SKM-1 (cell line): ENCODE measurements at regions not wholly inside any gene's neighbourhood (a gene's known extent, or its start where the extent isn't known, plus 50 kb on each side); places are given as distances from the start of the nearest gene placed in this dataset.

Experiments
- DNase-seq: peaks from one replicate; lab custom pipeline; 2025; ENCODE audit not compliant: unreplicated experiment; lab: John Stamatoyannopoulos, UW

DNA sequence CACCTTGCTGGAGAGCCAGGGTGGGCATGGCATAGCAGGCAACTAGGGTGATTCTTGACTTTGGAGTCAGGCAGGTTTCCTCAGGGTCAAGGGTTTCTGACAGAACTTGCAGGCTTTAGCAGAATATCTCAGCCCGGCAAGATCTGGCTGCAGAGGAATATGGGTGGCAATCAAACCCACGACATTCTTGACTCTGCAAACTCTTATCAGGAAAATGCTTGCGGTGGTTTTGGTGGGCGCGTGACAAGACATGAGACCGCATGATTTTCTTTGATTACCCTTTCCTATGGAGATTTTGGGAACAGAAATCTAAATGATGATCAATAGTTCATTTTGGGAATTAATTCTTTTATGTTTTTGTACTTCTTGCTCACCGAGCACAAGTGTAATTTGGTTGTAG, 449.5 kb downstream of the VRK1 start:
- no peak for DNase-seq

DNA sequence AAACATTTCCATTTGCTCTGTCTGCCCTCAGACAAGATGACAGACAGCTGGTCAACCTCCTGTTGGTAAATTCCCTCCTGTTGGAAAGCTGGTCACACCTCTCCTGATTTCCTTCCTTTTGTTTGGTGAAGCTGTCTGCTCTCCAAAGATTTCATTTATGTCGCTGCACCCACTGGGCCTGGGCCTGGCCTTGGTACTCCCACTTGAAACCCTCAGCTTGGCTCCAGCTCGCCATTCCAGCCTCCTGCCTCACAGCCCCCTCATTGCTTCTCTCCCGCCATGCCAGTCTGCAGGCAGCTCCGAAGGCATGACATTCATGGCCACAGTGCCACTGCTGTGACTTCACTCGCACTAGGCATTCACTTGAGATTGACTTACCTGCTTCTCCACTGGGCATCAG, 451.8 kb downstream of the VRK1 start:
- DNase-seq, result no peak

DNA sequence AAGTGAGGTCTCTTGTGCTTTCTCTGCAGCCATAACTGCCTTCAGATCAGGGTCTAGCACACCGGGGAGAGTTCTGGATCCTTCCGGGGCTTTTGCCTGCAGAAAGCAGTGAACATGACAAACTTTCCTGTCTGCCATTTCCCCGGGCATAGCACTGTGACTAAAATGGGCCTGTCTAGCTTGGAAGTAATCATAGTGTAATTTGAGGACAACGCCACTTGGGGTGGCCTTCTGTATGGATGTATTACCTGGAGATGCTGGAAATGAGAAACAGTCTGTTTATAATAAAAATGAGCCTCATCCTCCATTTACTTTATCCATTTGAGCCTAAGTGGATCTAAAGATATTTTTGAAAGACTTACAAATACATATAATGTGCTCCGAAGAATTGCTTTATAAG, 453.7 kb downstream of the VRK1 start:
- no peak for DNase-seq

DNA sequence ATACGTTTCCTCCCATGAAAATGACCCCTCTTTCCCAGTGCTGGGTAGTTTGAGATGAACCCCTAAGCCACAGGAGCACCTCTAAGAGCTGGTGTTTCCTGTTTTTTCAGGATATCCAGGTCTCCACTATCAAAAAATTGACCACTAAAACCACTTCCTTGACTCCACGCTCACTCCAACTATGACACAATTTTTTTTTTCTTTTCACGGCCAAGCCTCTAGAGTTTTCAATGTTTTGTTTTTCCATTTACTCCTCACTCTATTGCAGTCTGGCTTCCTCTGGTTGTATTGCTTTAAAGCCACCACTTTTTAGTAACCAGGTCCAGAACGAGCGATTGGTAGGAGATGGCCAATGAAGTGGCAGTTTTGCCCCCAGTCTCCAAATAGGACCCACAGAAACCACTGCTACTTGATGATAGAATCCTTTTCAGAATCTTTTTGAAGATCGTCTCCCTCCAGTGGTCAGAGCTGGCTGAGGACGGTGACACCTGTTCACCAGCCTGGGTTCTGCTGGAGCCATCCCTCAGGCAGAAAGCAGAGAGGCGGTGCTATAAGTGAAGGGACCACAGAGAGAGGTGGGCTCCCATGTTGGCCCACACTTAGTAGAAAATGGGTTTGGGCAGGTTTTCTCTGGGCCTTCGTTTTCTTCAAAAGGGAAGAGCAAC, 454.4 kb downstream of the VRK1 start:
- no peak for DNase-seq

DNA sequence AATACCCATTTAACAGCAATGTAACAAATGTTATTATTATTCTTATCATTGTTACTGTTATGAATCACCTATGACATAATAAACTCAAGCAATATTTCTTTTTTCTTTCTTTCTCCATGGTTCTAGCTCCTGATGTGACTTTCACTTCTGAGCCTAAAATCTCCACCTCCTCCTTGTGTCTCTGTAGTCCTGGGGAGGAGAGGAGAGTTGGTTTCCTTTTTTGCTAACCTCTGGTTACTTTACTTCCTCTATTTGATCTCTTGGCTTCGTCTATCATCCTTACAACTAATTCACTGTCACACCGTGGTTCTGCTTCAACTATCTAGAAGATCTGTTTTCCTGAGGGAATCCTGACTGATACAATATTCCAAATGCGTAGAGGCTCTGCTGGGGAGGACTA, 456.6 kb downstream of the VRK1 start:
- DNase-seq, result no peak

DNA sequence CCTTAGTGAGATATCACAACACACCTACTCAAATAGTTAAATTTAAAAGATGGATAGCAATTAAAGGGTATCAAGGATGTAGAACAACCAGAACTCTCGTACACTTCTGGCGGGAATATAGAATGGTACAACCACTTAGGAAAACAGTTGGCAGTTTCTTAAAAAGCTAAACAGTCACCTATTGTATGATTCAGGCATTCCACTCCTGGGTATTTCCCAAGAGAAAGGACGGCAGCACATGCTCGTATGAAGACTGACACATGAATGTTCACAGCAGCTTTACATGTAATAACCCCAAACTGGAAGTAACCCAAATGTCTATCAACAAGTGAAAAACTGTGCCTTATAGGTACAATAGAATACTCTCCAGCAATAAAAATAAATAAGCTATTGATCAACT, 465.2 kb downstream of the VRK1 start:
- DNase-seq, result no peak

DNA sequence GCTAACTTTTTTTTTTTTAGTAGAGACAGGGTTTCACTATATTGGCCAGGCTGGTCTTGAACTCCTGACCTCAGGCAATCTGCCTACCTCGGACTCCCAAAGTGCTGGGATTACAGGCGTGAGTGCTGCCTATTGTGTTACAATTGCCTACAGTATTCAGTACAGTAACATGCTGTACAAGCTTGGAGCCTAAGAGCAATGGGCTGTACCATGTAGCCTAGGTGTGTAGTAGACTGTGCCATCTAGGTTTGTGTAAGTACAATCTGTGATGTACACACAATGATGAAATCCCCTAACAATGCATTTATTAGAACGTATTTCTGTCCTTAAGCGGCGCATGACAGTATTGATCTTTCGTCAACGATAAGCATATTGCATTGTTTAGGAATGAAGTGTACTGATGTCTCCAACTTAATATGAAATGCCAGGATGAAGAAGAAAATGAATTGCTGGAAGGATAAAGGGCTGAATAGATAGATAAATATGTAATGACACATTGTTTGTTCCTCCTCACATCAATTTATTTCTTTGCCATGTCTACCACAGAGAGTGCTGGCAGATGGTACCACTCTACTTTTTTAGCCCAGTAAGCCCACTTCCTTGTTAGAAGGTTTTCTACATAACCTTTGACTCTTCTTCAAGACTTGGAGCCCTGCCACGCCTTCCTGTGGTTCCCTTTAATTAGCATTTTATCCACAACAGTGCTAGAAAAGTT, 467.5 kb downstream of the VRK1 start:
- no peak for DNase-seq

DNA sequence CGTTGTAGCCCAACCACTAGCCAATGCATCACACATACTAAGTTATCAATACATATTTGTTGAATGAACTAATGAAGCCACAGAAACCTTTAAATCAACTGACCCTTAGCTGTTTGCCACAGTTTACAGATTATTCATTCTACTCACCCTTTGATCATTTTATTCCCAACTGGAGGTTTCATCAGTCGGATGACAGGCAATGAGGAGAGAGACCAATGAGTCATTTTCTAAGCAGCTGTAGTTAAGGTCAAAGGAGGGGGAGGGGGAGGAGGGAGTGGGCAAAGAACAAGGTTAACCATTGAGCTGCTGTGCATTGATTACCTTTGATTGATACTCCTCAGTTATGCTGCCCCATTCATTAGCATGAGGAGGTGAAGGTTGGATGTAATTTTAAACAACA, 469.5 kb downstream of the VRK1 start:
- no peak for DNase-seq

DNA sequence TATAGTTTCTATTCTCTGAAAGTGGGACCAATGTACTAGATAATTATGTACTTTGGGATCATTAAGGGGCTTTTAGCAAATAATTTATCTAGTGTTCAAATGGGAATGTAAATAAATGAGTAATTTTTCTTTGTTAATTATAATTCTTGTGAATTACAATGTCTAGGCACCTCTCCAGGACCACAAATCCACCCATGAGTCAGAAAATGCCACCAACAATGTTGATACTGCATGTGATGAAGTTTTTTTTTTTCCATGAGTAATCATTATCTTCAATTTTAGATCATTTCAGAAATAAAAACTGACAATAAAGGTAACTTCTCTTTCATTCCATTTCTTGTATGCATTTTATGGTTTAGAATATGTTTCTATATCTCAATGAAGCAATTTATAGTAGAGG, 470.3 kb downstream of the VRK1 start:
- no peak for DNase-seq

DNA sequence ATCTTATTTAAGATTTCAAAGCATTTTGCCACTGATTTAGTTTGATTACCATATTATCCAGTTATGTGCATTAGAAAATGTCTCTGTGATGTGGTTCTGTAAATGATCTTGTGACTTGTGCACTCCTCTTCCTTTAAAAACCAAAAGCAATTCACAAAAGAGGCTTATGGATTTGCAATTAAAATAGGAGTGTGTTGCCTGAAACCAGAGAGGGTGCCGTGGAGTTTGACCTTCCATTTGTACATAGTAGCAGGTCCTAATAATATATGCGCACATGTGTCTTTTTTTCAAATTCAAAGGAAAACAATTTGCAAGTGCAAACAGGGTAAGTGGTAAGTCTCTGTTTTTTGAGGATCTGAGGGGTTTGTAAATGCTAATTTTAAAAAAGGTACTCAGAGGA, 470.9 kb downstream of the VRK1 start:
- no peak for DNase-seq

DNA sequence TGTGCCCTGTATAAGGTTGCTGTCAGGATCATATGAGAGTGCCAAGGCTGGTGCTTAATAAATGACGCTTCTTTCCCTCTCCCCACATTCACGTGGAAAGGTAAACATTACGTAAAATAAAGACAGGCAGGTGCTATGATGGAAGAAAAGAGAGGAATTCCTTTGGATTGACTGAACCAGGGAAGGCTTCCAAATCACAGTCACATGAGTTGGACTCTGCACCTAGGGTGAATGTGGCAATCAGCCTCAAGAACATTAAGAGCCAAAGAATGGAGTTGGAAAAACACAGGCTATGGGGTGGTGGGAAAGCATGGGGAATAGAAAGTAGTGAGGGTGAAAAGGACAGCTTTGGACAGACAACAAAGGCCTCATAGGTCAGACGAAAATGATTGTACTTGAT, 473.1 kb downstream of the VRK1 start:
- DNase-seq, result no peak

DNA sequence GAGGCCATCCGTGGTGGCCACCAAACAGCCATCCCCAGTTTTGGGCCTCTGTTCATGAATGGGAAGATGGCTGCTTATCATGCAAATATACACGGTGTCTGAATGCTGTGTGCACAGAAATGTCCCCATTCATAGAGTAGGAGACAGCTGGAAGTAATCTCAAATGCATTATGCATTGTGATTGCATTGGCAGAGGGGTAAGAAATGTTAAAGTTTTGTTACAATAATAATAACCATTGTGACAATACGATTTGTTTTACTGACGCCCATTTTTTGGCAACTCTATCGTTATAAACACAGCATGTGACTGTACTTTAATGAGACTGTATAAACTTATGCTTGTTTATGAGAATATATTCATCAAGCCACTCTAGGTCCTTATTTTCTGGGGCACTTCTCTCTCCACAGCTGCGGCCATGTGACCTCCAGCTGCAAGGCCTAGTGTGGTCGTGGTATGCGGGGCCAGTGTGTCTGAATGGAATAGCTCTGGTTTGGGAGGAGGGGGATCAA, 474.3 kb downstream of the VRK1 start:
- no peak for DNase-seq

DNA sequence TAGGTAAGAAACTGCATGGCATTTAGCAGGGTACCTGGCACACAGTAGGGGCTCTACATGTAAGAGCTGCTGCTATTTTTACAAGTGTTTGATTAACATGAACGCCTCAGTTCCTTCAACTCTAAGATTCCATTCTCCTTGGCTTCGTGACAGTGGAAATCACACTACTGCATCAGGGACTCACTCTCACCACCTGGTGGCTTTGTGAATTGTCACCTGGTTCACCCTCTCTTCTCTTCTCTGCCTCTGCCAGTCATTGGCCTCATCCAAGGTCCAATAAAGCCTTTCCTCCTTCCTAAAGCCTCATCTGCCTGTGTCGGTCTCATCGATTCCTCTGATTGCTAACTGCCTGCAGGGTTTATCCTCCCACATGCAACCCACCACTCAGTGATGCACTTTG, 476.4 kb downstream of the VRK1 start:
- no peak for DNase-seq

DNA sequence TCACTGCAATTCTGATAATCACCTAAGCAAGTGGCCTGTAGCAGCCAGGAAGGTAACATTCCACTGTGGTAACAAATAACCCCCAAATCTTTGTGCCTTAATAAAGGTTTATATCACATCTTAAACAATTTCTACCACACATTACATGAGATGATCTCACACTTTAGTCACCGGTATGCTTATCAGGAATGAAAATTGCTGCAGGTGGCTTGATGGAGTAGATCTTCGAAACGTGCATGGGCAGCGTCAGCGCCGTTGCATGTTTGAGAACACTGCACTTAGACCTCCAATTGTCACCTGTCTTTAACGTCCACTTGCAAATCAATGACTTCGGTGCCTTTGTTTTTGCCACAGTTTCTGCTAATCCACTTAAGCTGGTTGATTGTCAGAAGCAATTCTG, 477.4 kb downstream of the VRK1 start:
- no peak for DNase-seq

DNA sequence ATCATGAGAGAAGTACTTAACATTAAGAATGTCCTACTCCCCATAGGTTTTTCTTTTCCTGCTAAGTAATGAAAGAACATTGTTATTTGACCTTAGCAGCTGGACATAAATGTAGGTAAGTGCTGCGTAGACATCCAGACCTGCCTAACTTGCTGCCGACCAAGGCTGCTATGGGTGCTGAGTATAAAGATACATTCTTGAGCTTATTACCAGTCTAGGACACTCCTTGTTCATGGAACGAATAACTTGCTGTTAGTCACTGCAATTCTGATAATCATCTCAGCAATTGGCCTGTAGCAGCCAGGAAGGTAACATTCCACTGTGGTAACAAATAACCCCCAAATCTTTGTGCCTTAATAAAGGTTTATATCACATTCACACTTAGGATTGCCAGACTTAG, 478.1 kb downstream of the VRK1 start:
- no peak for DNase-seq

DNA sequence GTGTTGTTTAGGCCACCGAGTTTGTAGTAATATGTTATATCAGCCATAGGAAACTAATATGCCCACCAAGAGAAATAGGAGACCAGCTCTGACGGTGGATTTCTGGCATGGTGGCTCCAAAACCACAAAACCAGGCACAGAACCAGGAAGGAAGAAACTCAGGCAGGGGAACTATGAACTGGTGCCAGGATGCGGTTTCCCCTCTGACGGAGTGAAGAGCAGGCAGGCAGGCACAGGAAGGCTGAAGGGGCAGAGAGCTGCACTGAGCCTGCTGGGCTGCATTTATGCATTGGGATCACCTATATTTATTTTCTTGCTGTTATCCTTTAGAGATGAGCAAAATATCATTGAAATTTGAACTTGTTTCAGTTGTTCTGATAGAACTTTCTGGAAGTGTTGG, 479.4 kb downstream of the VRK1 start:
- DNase-seq, result no peak

DNA sequence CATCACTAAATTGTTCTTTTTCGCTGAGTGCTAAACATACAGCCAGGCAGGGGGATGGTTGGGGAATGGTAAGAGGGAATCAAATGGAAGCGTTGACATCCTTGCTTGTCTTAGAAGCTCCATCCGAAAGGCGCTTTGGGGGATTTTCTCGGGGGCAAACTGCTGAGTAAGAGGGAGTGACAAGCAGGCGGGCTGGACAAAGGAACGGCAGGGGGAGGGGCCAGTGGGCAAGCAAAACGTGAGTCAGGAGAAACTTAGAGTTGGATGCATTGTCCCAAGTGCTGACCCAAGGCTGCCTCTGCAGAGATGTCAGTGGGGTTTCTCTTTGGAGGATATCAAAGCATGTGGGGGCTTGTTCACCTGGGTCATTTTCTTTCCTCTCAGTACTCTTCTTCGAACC, 480.5 kb downstream of the VRK1 start:
- DNase-seq, result no peak

DNA sequence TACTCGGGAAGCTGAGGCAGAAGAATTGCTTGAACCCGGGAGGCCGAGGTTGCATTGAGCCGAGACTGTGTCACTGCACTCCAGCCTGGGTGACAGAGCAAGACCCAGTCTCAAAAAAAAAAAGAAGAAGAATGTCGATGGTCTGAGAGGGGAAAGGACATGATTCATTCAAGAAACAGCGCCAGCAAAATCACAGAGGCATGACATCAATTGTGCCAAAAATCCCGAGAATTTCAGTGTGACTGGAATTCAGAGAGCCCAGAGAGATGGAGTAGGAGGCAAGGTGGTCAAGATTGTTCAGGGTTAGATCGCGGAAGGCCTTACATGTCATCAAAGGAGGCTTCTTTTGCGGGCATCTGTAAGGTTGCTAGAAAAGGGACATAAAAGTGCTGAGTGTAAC, 483.3 kb downstream of the VRK1 start:
- DNase-seq, result no peak

DNA sequence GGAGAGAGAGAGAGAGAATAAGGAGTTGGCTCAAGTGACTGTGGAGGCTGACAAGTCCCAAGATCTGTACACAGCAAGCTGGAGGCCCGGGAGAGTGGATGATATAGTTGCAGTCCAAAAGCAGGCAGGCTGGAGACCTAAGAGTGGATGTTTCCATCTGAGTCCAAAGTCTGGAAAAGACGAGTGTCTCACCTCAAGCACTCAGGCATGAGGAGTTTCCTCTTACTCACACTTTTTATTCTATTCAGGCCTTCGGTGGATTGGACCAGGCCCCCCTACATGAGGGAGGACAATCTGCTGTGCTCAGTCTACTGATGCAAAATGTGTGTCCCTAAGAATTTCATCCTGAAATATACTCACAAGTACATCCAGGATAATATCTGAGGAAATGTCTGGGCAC, 484.6 kb downstream of the VRK1 start:
- no peak for DNase-seq

DNA sequence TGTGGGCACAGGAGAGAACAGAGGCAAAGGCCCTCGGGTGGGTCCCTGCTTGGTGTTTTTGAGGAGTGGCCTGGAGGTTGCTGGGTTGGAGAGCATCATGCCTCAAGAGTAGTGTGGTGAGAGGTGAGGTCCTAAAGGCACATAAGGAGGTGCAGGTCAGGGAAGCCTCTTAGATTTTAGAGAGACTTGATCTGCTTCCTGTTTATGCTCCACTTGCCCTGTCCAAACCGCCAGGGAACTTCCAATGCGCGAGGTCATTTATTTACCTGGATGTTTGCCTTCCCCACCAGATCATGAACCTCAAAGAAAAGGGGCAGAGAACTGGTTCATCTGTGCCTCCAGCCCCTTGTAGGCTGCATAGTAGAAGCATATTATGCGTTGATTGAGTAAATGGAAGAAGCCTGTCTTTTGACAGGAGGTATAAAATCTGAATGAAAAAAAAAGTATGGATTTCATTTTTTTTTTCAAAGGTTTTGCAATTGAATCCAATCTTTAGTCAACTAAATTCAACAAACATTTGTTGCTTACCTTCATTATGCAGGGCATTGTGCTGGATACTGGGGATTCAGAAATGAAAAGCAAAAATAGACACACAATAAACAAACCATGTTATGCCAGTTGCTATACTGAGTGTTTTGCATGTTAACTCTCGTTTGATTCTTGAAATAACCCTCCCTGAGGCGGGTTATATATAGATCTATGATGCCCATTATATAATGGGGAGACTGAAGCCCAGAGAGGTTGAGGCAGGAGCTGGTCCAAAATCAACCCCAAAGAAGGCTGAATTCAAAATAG, 485.2 kb downstream of the VRK1 start:
- no peak for DNase-seq

DNA sequence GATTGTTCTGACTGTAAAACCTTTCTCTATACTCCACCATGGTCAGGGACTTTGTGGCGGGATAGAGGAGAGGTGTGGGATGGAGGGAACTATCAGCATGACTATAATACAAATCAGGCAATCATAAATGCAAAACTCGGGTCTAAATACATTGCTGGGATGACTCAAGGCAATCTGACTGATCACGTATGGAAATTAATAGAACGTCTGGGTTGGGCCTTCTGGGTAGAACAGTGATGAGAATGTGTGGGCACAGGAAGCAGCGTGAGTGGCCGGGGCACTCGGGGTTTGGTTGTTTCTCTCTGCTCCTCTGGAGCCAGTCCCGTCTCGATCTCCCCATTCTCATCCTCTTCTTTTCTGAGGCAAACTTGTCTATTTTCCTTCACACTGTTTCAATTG, 485.8 kb downstream of the VRK1 start:
- no peak for DNase-seq

DNA sequence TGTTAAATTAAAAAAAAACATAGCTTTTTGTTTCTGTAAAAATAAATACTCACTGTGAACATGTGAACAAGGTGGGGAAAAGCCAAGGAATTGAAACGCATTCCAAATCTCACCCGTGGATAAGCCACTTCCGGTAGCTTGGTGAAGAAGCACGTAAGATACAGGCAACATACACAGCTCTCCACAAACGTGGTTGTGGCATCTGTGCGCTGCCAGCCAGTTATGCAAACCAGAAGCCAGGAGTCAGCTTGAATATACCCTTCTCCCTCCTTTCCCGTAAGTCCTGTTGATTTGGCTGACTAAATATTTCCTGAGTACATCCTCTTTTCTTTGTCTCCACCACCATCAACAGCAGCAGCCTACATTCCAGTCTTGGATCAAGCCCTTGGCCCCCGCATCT, 486.2 kb downstream of the VRK1 start:
- DNase-seq, result no peak
